GM12878 (cell line): ENCODE measurements at regions not wholly inside any gene's neighbourhood (a gene's known extent, or its start where the extent isn't known, plus 50 kb on each side); places are given as distances from the start of the nearest gene placed in this dataset.

ENCODE experiments used
- ATAC-seq: fragments of 200-7000 bp; cut with Tn5 transposase; 3 replicates; pipeline ENCODE4 v1.9.1; 2020; ENCODE audit warnings: mild to moderate bottlenecking, moderate library complexity
- BruUV-seq: library from RNA; stranded (reverse); fragments of 400-500 nt; replicated peaks from 2 replicates; lab custom pipeline; 2021; lab: Mats Ljungman, UMichigan
- CTCF ChIA-PET: fragments of 300-600 bp; sonication (Branson Sonifier 250); formaldehyde crosslinking; extraction: SDS; loops from one replicate; lab custom pipeline; 2021; ENCODE audit warnings: inconsistent platforms; lab: Yijun Ruan, JAX
- POLR2A ChIA-PET: fragments of 350-600 bp; formaldehyde crosslinking; extraction: SDS; loops from one replicate; lab custom pipeline; 2021; ENCODE audit warnings: inconsistent platforms; lab: Charles Lee
- RAD21 ChIA-PET: fragments of 300-600 bp; sonication (Branson Sonifier 250); formaldehyde crosslinking; loops from one replicate; lab custom pipeline; 2023; ENCODE audit warnings: antibody characterized with exemption; ENCODE audit not compliant: unreplicated experiment; lab: Charles Lee
- SMC1A ChIA-PET: fragments of 300-600 bp; sonication (Branson Sonifier 250); formaldehyde crosslinking; loops from one replicate; lab custom pipeline; 2023; ENCODE audit not compliant: unreplicated experiment, uncharacterized antibody; lab: Charles Lee
- DNase-seq: peaks from one replicate; pipeline ENCODE4 v3.0.0-alpha.2; 2011; ENCODE audit warnings: low read depth, low spot score
- FAIRE-seq: peaks from 3 replicates; lab custom pipeline; 2011; peaks lifted over from hg19 to GRCh38; lab: Jason Lieb, UNC
- H2AFZ ChIP-seq: 2 replicates; pipeline ENCODE4 v1.6.0; 2011; ENCODE audit warnings: low read depth, low read length, control low read depth; ENCODE audit not compliant: control insufficient read depth
- H3K27ac ChIP-seq: 2 replicates; pipeline ENCODE4 v1.5.1; 2011; ENCODE audit warnings: control low read depth; ENCODE audit not compliant: control insufficient read depth, insufficient read depth
- H3K27me3 ChIP-seq, 2 experiments: replicated peaks in 1 of 2; 2 replicates each; pipeline versions ENCODE4 v1.6.0 to v1.6.1; 2011; ENCODE audit warnings: low read length in 1 of 2; ENCODE audit not compliant: control insufficient read depth in 2 of 2, insufficient read depth in 2 of 2
- H3K36me3 ChIP-seq, 2 experiments: 2 replicates each; pipeline ENCODE4 v1.5.1; 2011; ENCODE audit warnings: low read length in 1 of 2; ENCODE audit not compliant: control insufficient read depth in 2 of 2, insufficient read depth in 2 of 2
- H3K4me1 ChIP-seq: 2 replicates; pipeline ENCODE4 v1.6.1; 2011; ENCODE audit warnings: mild to moderate bottlenecking, low read length, moderate library complexity, mixed read lengths; ENCODE audit not compliant: control insufficient read depth, insufficient read depth
- H3K4me2 ChIP-seq: 2 replicates; pipeline ENCODE4 v1.6.0; 2011; ENCODE audit warnings: control low read depth; ENCODE audit not compliant: control insufficient read depth, insufficient read depth
- H3K4me3 ChIP-seq: fragments of 200-600 bp; sonication (generic); 2 replicates; pipeline ENCODE4 v1.5.1; 2016
- H3K79me2 ChIP-seq: 2 replicates; pipeline ENCODE4 v1.6.0; 2011; ENCODE audit warnings: low read length; ENCODE audit not compliant: control insufficient read depth, insufficient read depth
- H3K9ac ChIP-seq: 2 replicates; pipeline ENCODE4 v1.8.0; 2011; ENCODE audit warnings: low read length, control low read depth, mixed read lengths; ENCODE audit not compliant: control insufficient read depth, insufficient read depth
- H3K9me3 ChIP-seq: replicated peaks from 3 replicates; pipeline ENCODE4 v1.5.1; 2011; ENCODE audit warnings: mild to moderate bottlenecking, low read length; ENCODE audit not compliant: control insufficient read depth, insufficient read depth
- H4K20me1 ChIP-seq: 2 replicates; pipeline ENCODE4 v1.6.0; 2011; ENCODE audit not compliant: control insufficient read depth, insufficient read depth
- BCL11A ChIP-seq: IDR thresholded peaks from 2 replicates; pipeline ENCODE4 v1.6.1; 2011; ENCODE audit warnings: low read depth, low read length
- JUND ChIP-seq: IDR thresholded peaks from 2 replicates; pipeline ENCODE4 v1.6.1; 2012; ENCODE audit warnings: low read depth, mild to moderate bottlenecking, low read length, improper control_type of control experiment, moderate library complexity
- POLR2A ChIP-seq: IDR thresholded peaks from 2 replicates; pipeline ENCODE4 v1.6.1; 2011; ENCODE audit warnings: low read depth, mild to moderate bottlenecking, low read length
- RELA ChIP-seq: fragments of 450-650 bp; IDR thresholded peaks from 2 replicates; pipeline ENCODE4 v1.8.0; 2014; ENCODE audit warnings: borderline replicate concordance; ENCODE audit not compliant: partially characterized antibody
- ZBED1 ChIP-seq: IDR thresholded peaks from 2 replicates; pipeline ENCODE4 v1.6.1; 2016; ENCODE audit warnings: borderline replicate concordance
- WGBS: methylation state at CpG from one replicate; pipeline ENCODE4 v1.1.6; 2016; ENCODE audit warnings: low lambda C conversion rate; ENCODE audit not compliant: insufficient replicate concordance, insufficient coverage; ENCODE audit errors: missing lambda C conversion rate; 5-methylcytosine and 5-hydroxymethylcytosine counted together
- in situ Hi-C: fragments of 300-500 bp; cut with MboI; formaldehyde crosslinking; loops from 9 replicates; pipeline ENCODE4 v1.14.3; 2018; ENCODE audit warnings: mixed read lengths
- intact Hi-C: fragments of 100-400 bp; cut with micrococcal nuclease; formaldehyde crosslinking; loops from one replicate; pipeline ENCODE4 v1.14.2; 2022; ENCODE audit not compliant: unreplicated experiment

- TF ChIP-seq BCL11A, result no peak
- no peak for TF ChIP-seq ZBED1
These were observed 504.0 kb upstream of the TGFBR2 start (continued) for GRCh38 chr3:30102356-30102755.

- H3K4me1 ChIP-seq, result no peaks in the 10 kb centered on the region
- no peak overlapping the region for H3K4me3 ChIP-seq
- no peaks in the 10 kb centered on the region for H4K20me1 ChIP-seq
- no peak for FAIRE-seq
- no peaks in the 10 kb centered on the region for H3K27me3 ChIP-seq
- H3K27ac ChIP-seq, result no peak overlapping the region
- H3K79me2 ChIP-seq, result no peaks in the 10 kb centered on the region
- no peak overlapping the region for H3K9ac ChIP-seq
- TF ChIP-seq RELA, result no peak
- H3K9me3 ChIP-seq, result no peaks in the 10 kb centered on the region
- intact Hi-C loops, result no loop called here
- no peak for ATAC-seq
- H3K4me2 ChIP-seq, result no peak overlapping the region
- in situ Hi-C loops, result loop anchor here (10.0 kb wide), 1 partner anchor 592 kb away; no protein-coding TSS in a partner anchor
- 0% methylated on average over 2 of the region's 2 CpGs for WGBS
- ChIA-PET POLR2A (no interaction called here), CTCF (interaction anchor here (1.1 kb wide), 1 partner anchor 9 kb away, joined by 3 read pairs; no protein-coding TSS in a partner anchor), SMC1A (no interaction called here), RAD21 (no interaction called here)
- BruUV-seq, result no TSS peak
- DNase-seq, result no peak
- H2AFZ ChIP-seq, result no peak overlapping the region
- H3K36me3 ChIP-seq, result no peaks in the 10 kb centered on the region
These were observed 503.2 kb upstream of the TGFBR2 start for GRCh38 chr3:30103186-30103585.

GRCh38 chr3:30107531-30107930, 498.9 kb upstream of the TGFBR2 start:
- CTCF ChIA-PET, result no interaction called here
- Histone ChIP-seq H4K20me1 (no peaks in the 10 kb centered on the region), H3K9me3 (no peaks in the 10 kb centered on the region)

More at GRCh38 chr3:30107531-30107930, 498.9 kb upstream of the TGFBR2 start:
- no peak for TF ChIP-seq JUND
- no peak for TF ChIP-seq POLR2A
- TF ChIP-seq, all 136 proteins: peak for 0
- no TSS peak for BruUV-seq
- 18% methylated on average over 4 of the region's 4 CpGs for WGBS
- no peaks in the 10 kb centered on the region for H3K36me3 ChIP-seq
- H2AFZ ChIP-seq, result no peak overlapping the region
- POLR2A ChIA-PET, result no interaction called here
- no peak for FAIRE-seq
- H3K4me3 ChIP-seq, result no peak overlapping the region
- H3K27ac ChIP-seq, result no peak overlapping the region
- no peak overlapping the region for H3K4me2 ChIP-seq
- ATAC-seq, result no peak
- H3K4me1 ChIP-seq, result no peaks in the 10 kb centered on the region
- DNase-seq, result no peak
- intact Hi-C loops, result no loop called here
- RAD21 ChIA-PET, result no interaction called here
- in situ Hi-C loops, result loop anchor here (10.0 kb wide), 1 partner anchor 587 kb away; no protein-coding TSS in a partner anchor
- no peaks in the 10 kb centered on the region for H3K27me3 ChIP-seq
- H3K79me2 ChIP-seq, result no peaks in the 10 kb centered on the region
- no peak overlapping the region for H3K9ac ChIP-seq
- SMC1A ChIA-PET, result no interaction called here
